Heart left ventricle (tissue), 16 donors: ENCODE measurements at regions not wholly inside any gene's neighbourhood (a gene's known extent, or its start where the extent isn't known, plus 50 kb on each side); places are given as distances from the start of the nearest gene placed in this dataset.

Experiments used
- ATAC-seq, 4 donors: fragments of 200-7000 bp; cut with Tn5 transposase; one replicate each; pipeline ENCODE4 v1.9.1; 2020 to 2022; ENCODE audit warnings: moderate library complexity in 4 of 4, mild to moderate bottlenecking in 3 of 4, moderate number of reproducible peaks in 1 of 4
- DNase-seq, 5 donors: peaks; one replicate each; pipeline ENCODE4 v3.0.0-alpha.2; 2020
- H3K27ac ChIP-seq, 12 donors: fragments of 200-600 bp; sonication (generic) in 4 of 12; one replicate each; pipeline versions ENCODE4 v1.5.0 to v1.8.0; 2016 to 2022; ENCODE audit warnings: mild to moderate bottlenecking in 2 of 12
- H3K27me3 ChIP-seq, 9 donors: fragments of 200-600 bp; sonication (generic) in 2 of 9; one replicate each; pipeline versions ENCODE4 v1.5.1 to v1.8.0; 2016 to 2022; ENCODE audit warnings: mild to moderate bottlenecking in 3 of 9
- H3K36me3 ChIP-seq, 9 donors: fragments of 200-600 bp; sonication (generic) in 2 of 9; one replicate each; pipeline versions ENCODE4 v1.5.0 to v1.8.0; 2018 to 2022; ENCODE audit warnings: mild to moderate bottlenecking in 2 of 9
- H3K4me1 ChIP-seq, 12 donors: fragments of 200-600 bp; sonication (generic) in 4 of 12; one replicate each; pipeline versions ENCODE4 v1.5.0 to v1.8.0; 2016 to 2022; ENCODE audit warnings: mild to moderate bottlenecking in 3 of 12
- H3K4me3 ChIP-seq, 12 donors: fragments of 200-600 bp; sonication (generic) in 4 of 12; one replicate each; pipeline versions ENCODE4 v1.5.0 to v1.8.0; 2017 to 2022; ENCODE audit warnings: mild to moderate bottlenecking in 9 of 12, moderate library complexity in 4 of 12
- H3K9me3 ChIP-seq, 12 donors: fragments of 200-600 bp; sonication (generic) in 4 of 12; one replicate each; pipeline versions ENCODE4 v1.5.0 to v1.8.0; 2016 to 2022; ENCODE audit warnings: mild to moderate bottlenecking in 1 of 12
- CTCF ChIP-seq, 12 donors: fragments of 200-600 bp; sonication (generic) in 4 of 12; IDR thresholded peaks; one replicate each; pipeline versions ENCODE4 v1.5.0 to v1.8.0; 2018 to 2022; ENCODE audit warnings: antibody characterized with exemption in 12 of 12, mild to moderate bottlenecking in 5 of 12
- POLR2A ChIP-seq, 2 donors: fragments of 450-650 bp; IDR thresholded peaks; one replicate each; pipeline ENCODE4 v1.6.1; 2017; ENCODE audit warnings: antibody characterized with exemption in 2 of 2, mild to moderate bottlenecking in 2 of 2, moderate library complexity in 2 of 2
- WGBS, 4 donors: extraction: QIAGEN DNeasy Blood & Tissue Kit in 2 of 4; methylation state at CpG; one replicate each; pipeline versions ENCODE4 v1.1.5 to v1.1.7; 2013 to 2018; 5-methylcytosine and 5-hydroxymethylcytosine counted together
- intact Hi-C, 10 donors: fragments of 100-400 bp; cut with DNase I; formaldehyde crosslinking; loops; one replicate each; pipeline versions ENCODE4 v1.11.1 to v1.14.2; 2022
- donor health status: ischemic (EF 13 %, LVEDD 7.1; RV severe dilation, severe dysfunction).
- donor health status: healthy with polysubstance abuse.
- donor health status: DM: no; HTN: yes; CAD: no.
- donor health status: DM: no; HTN: no; CAD: no.
- donor health status: ischemic (EF 25% LVEDD 6.9; RV normal size, moderate dysfunction).
- donor health status: ischemic (EF 25% LVEDD 5.7; RV mildly dilated, moderate dysfunction).
- donor health status: healthy.
- donor health status: DM: yes; HTN: yes; CAD: no.
- donor health status: ischemic (EF 35%, LVEDD 5.7; RV mildly dilated, moderate dysfunction).
- donor health status: nonischemic (EF 11% LVEDD 7.7; RV severe dilation, severe dysfunction).
- donor health status: DM: yes; HTN: yes; CAD: no.
- donor health status: PGD.
- donor health status: ischemic (EF 29% LVEDD 5.4; RV normal size, mild dysfunction).
- donor health status: nonischemic (EF 23%, LVEDD 6.1; RV moderate dilation, normal function).

- intact Hi-C loops: no loop called here
- ATAC-seq (no peak), DNase-seq (no peak)
- no peak overlapping the region for H3K4me3 ChIP-seq
- no peaks in the 10 kb centered on the region for H3K36me3 ChIP-seq
- H3K27ac ChIP-seq: no peak overlapping the region
- H3K27me3 ChIP-seq: peaks cover 0 to 19% (median 0%) of the 10 kb centered on the region in 9 donors
- WGBS, 4 donors: 62 to 85% (median 75%) methylated on average over 4 to 6 of the region's 6 CpGs
- peaks cover 0 to 5% (median 0%) of the 10 kb centered on the region in 12 donors for H3K4me1 ChIP-seq
- TF ChIP-seq CTCF (IDR thresholded peaks at IDR 0.05): no peak
- no peak for TF ChIP-seq POLR2A (IDR thresholded peaks at IDR 0.05)
- H3K9me3 ChIP-seq: no peaks in the 10 kb centered on the region
Observed at GRCh38 chr20:60256811-60257210, 298.6 kb downstream of the CDH26 start.

DNA sequence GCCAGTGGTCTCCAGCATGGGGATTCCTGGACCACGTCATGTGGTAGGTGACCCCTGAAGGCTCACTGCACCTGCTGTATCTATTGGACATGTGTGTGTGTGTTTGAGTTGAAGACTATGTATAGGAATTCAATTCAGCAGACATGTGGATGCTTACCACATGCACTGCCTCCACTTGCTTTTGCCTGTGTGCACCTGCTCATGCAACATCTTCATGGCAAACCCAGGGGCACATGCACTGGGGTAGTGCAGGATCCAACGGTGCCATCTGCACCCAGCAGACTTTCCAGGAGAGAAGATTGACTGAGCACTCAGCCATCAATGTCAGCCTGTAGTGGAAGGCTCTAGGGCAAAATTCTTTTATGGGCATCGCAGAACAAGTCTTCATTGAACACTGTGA is 299.4 kb downstream of the CDH26 start:
- DNase-seq: no peak
- WGBS, 4 donors: 78 to 91% (median 81%) methylated on average over 3 of the region's 3 CpGs

DNA sequence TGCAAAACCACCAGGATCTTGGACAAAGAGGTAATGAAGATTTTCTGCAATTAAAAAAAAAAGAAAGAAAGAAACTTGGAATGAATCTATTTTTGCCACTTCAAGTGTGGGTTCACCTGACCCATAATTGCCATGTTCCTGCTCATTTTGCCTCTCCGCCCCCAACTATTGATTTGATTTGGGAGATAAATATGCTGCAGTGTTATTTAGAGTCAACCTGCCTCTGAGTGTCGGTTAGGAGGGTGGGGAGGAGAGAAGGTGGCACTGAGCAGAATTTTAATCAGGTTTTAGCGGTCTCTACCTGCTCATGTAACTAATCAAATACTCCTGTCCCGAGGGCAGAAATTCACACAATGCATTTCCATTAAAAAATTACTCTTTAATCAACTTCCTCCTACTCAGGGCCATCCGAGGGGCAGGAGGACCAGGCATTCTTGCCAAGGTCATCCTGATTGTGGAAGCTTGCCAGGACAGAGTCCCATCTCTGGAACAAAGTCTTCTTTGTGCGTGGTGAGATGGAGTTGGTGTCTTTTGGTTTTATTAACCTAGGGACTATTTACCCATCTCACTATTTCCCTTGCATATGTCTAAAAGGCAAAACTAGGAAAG is 300.1 kb downstream of the CDH26 start:
- Histone ChIP-seq H3K4me1 (peaks cover 0 to 5% (median 0%) of the 10 kb centered on the region in 12 donors), H3K27ac (no peak overlapping the region), H3K9me3 (no peaks in the 10 kb centered on the region), H3K27me3 (peaks cover 0 to 11% (median 0%) of the 10 kb centered on the region in 9 donors), H3K36me3 (no peaks in the 10 kb centered on the region), H3K4me3 (no peak overlapping the region)
- no peak for TF ChIP-seq POLR2A (IDR thresholded peaks at IDR 0.05)
- TF ChIP-seq CTCF (IDR thresholded peaks at IDR 0.05): no peak
- intact Hi-C loops: no loop called here
- no peak for DNase-seq
- 59 to 72% (median 70%) methylated on average over 6 of the region's 6 CpGs for WGBS, 4 donors
- ATAC-seq: no peak

More for the DNA sequence above, 299.4 kb downstream of the CDH26 start:
- H3K27ac ChIP-seq: no peak overlapping the region
- ATAC-seq: no peak
- H3K4me3 ChIP-seq: no peak overlapping the region
- peaks cover 0 to 15% (median 0%) of the 10 kb centered on the region in 9 donors for H3K27me3 ChIP-seq
- H3K36me3 ChIP-seq: no peaks in the 10 kb centered on the region
- peaks cover 0 to 5% (median 0%) of the 10 kb centered on the region in 12 donors for H3K4me1 ChIP-seq
- no peaks in the 10 kb centered on the region for H3K9me3 ChIP-seq
- TF ChIP-seq CTCF (IDR thresholded peaks at IDR 0.05) (no peak), POLR2A (IDR thresholded peaks at IDR 0.05) (no peak)
- intact Hi-C loops: no loop called here

DNA sequence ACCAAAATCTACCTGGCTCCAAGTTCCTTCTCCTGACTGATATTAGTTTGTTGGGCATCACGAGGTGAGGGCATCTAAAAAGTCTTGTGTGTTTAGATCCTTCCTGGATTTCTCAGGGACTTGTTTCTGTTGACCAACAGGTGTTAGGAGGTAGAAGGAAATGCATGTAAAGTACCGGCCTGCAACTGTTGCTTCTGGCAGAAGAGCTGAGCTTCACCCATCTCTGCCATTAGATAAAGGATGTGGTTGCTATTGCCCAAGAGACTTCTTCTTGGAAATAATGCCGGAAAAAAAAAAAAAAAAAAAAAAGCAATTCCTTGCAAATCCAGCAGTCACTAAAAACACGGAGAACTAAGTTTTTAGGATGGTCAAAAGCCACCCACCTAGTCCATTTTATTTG is 303.1 kb downstream of the CDH26 start:
- ATAC-seq (no peak), DNase-seq (no peak)
- Histone ChIP-seq H3K36me3 (no peaks in the 10 kb centered on the region), H3K9me3 (no peaks in the 10 kb centered on the region), H3K4me3 (no peak overlapping the region), H3K27ac (no peak overlapping the region), H3K4me1 (no peaks in the 10 kb centered on the region), H3K27me3 (peaks cover 0 to 17% (median 0%) of the 10 kb centered on the region in 9 donors)
- intact Hi-C loops: loop anchor here in 7 of 10 donors (5.0 to 10.0 kb wide), 2 partner anchors 204 to 207 kb away; no protein-coding TSS in a partner anchor
- WGBS, 4 donors: 67 to 77% (median 74%) methylated on average over 4 of the region's 4 CpGs
- TF ChIP-seq POLR2A (IDR thresholded peaks at IDR 0.05) (no peak), CTCF (IDR thresholded peaks at IDR 0.05) (no peak)
